ENCODE measurements at regions not wholly inside any gene's neighbourhood (a gene's known extent, or its start where the extent isn't known, plus 50 kb on each side); places are given as distances from the start of the nearest gene placed in this dataset.

DNA sequence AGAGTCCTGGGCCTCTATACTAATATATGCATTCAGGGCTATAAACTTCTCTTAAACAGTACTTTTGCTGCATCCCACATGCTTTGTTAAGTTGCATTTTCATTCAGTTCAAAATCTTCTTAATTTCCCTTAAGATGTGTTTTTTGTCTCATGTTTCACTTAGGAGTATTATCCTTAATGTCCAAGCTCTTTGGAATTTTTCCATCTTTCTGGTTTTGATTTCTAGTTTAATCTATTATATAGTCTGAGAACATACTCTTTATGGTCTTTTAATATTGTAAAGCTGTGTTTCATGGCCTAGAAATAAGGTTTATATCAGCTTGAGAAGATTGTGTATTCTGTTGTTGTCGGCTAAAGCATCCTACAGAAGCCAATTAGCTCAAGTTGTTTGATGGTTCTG is 1041.8 kb downstream of the PLA2G4A start (continued):
- TF ChIP-seq, protein P1, sequence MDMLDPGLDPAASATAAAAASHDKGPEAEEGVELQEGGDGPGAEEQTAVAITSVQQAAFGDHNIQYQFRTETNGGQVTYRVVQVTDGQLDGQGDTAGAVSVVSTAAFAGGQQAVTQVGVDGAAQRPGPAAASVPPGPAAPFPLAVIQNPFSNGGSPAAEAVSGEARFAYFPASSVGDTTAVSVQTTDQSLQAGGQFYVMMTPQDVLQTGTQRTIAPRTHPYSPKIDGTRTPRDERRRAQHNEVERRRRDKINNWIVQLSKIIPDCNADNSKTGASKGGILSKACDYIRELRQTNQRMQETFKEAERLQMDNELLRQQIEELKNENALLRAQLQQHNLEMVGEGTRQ (IDR thresholded peaks at IDR 0.05), result no peak
- TF ChIP-seq ESRRA (IDR thresholded peaks at IDR 0.05; ENCODE audit: borderline replicate concordance, low read length) (no peak), HOXB13 (CRISPR knock-in tag; IDR thresholded peaks at IDR 0.05; ENCODE audit: low read depth) (no peak), TFCP2L1 (CRISPR knock-in tag; IDR thresholded peaks at IDR 0.05) (no peak)

DNA sequence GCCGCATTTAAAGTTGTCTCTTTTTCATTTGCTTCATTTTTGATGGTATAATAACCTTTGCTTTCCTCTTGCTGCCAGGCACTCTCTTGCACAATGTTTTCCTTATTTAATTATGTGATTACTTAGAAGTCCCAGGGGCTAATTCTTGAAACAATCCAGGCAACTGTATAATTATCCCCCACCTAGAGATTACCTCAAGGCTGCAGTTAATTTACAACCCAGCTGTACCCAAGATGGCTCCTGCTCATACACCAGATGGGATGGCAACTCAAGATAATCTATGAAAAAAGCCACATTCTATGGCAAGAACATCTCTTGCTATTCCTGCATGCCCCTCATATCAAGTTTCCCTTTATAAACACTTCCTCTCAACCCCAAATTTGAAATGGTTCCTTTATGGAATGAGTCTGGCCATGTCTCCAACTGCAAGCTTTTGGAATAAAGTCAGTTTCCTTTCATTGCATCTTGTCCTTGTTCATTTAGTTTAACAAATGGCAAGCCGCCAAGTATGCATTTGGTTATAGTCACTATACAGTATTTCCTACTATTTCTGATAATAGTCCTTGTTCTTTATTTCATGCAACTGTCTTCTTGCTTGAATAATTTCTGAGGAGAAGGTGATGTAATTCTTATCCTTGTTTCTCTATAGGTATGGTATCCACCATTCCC is 1042.6 kb downstream of the PLA2G4A start:
- TF ChIP-seq MAFK (IDR thresholded peaks at IDR 0.05; ENCODE audit: partially characterized antibody), result no peak
- no peak for TF ChIP-seq FOSB (CRISPR knock-in tag; IDR thresholded peaks at IDR 0.05)
- TF ChIP-seq NR3C1 (IDR thresholded peaks at IDR 0.05), result no peak
- no peak for TF ChIP-seq HDAC2 (IDR thresholded peaks at IDR 0.05)
- no peak for TF ChIP-seq POLR2AphosphoS2 (conservative IDR thresholded peaks at IDR 0.05; ENCODE audit: low read length)
- TF ChIP-seq, protein P2, sequence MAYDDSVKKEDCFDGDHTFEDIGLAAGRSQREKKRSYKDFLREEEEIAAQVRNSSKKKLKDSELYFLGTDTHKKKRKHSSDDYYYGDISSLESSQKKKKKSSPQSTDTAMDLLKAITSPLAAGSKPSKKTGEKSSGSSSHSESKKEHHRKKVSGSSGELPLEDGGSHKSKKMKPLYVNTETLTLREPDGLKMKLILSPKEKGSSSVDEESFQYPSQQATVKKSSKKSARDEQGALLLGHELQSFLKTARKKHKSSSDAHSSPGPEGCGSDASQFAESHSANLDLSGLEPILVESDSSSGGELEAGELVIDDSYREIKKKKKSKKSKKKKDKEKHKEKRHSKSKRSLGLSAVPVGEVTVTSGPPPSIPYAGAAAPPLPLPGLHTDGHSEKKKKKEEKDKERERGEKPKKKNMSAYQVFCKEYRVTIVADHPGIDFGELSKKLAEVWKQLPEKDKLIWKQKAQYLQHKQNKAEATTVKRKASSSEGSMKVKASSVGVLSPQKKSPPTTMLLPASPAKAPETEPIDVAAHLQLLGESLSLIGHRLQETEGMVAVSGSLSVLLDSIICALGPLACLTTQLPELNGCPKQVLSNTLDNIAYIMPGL (CRISPR knock-in tag; IDR thresholded peaks at IDR 0.05; ENCODE audit: borderline replicate concordance), result no peak
- no peak for TF ChIP-seq EP300 (IDR thresholded peaks at IDR 0.05)
- no peak for TF ChIP-seq ZC3H11A (IDR thresholded peaks at IDR 0.05)
- no peak for TF ChIP-seq GATA3 (IDR thresholded peaks at IDR 0.05; ENCODE audit: borderline replicate concordance)
- TF ChIP-seq MAZ (IDR thresholded peaks at IDR 0.05; ENCODE audit: borderline replicate concordance, low read depth, low read length), result no peak
- no peaks in the 10 kb centered on the region for H3K4me1 ChIP-seq
- H3K4me3 ChIP-seq, result no peak overlapping the region
- no peak overlapping the region for H3K27ac ChIP-seq
- CTCF ChIA-PET, result no interaction called here
- FAIRE-seq, result no peak
- H3K4me2 ChIP-seq, result no peak overlapping the region
- WGBS (ENCODE audit: missing lambda C conversion rate), result 22% methylated on average over 2 of the region's 2 CpGs
- POLR2A ChIA-PET, result no interaction called here
- no peak for DNase-seq (ENCODE audit: low read depth in 1 of 2, low spot score in 1 of 2)
- no peak for ATAC-seq
- H3K9me3 ChIP-seq, result no peaks in the 10 kb centered on the region

DNA sequence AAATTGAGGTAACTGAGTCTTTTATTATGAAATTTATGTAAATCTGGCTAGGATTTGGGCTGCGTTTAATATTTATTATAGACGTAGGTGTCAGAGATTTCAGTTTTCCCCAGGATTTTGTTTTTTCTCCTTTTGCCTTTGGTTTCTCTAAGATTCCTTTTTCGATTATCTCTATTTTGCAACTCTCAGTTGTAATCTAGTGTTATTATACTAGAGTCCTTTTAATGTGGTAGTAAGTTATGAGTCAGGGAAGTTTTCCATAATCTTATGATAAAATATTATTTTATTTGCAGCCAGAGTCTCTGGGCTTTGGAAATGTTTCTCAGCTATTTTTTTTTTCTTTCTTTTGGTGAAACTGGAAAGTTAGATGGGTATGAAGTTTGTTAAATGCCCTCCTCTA is 1043.8 kb downstream of the PLA2G4A start:
- POLR2A ChIA-PET, result no interaction called here
- FAIRE-seq (no peak), DNase-seq (ENCODE audit: low read depth in 1 of 2, low spot score in 1 of 2) (no peak), ATAC-seq (no peak)
- CTCF ChIA-PET, result no interaction called here
- Histone ChIP-seq H3K9me3 (no peaks in the 10 kb centered on the region), H3K4me1 (no peaks in the 10 kb centered on the region), H3K4me3 (no peak overlapping the region), H3K27ac (no peak overlapping the region), H3K4me2 (no peak overlapping the region)
- 67% methylated on average over 3 of the region's 3 CpGs for WGBS (ENCODE audit: missing lambda C conversion rate)
- TF ChIP-seq CEBPB (IDR thresholded peaks at IDR 0.05) (no peak), TFCP2L1 (CRISPR knock-in tag; IDR thresholded peaks at IDR 0.05) (no peak), CHD2 (IDR thresholded peaks at IDR 0.05; ENCODE audit: low read length, partially characterized antibody) (no peak), CBX8 (IDR thresholded peaks at IDR 0.05) (no peak), HEYL (CRISPR knock-in tag; IDR thresholded peaks at IDR 0.05) (no peak), NPAS2 (CRISPR knock-in tag; IDR thresholded peaks at IDR 0.05; ENCODE audit: borderline replicate concordance) (no peak)
- TF ChIP-seq, protein P1 (IDR thresholded peaks at IDR 0.05), result no peak
- TF ChIP-seq, protein P3, sequence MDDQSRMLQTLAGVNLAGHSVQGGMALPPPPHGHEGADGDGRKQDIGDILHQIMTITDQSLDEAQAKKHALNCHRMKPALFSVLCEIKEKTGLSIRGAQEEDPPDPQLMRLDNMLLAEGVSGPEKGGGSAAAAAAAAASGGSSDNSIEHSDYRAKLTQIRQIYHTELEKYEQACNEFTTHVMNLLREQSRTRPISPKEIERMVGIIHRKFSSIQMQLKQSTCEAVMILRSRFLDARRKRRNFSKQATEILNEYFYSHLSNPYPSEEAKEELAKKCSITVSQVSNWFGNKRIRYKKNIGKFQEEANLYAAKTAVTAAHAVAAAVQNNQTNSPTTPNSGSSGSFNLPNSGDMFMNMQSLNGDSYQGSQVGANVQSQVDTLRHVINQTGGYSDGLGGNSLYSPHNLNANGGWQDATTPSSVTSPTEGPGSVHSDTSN (IDR thresholded peaks at IDR 0.05), result no peak
- TF ChIP-seq, protein P4, sequence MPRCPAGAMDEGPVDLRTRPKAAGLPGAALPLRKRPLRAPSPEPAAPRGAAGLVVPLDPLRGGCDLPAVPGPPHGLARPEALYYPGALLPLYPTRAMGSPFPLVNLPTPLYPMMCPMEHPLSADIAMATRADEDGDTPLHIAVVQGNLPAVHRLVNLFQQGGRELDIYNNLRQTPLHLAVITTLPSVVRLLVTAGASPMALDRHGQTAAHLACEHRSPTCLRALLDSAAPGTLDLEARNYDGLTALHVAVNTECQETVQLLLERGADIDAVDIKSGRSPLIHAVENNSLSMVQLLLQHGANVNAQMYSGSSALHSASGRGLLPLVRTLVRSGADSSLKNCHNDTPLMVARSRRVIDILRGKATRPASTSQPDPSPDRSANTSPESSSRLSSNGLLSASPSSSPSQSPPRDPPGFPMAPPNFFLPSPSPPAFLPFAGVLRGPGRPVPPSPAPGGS (IDR thresholded peaks at IDR 0.05), result no peak

Measured in A549 (cell line).